ENCODE measurements at regions not wholly inside any gene's neighbourhood (a gene's known extent, or its start where the extent isn't known, plus 50 kb on each side); places are given as distances from the start of the nearest gene placed in this dataset.

- no peak for DNase-seq
Observed at GRCh38 chr1:244920911-244921761, 56.8 kb upstream of the HNRNPU start.

- peak in 1 of 2 experiments; percentile 50 for DNase-seq
Observed at GRCh38 chr1:244919320-244920282, 55.3 kb upstream of the HNRNPU start.

- peak; percentile 67 to 84 for DNase-seq
Observed at GRCh38 chr1:244918421-244919319, 54.3 kb upstream of the HNRNPU start.

- no peak for DNase-seq
Observed at GRCh38 chr1:244917073-244917670, 52.8 kb upstream of the HNRNPU start.

GRCh38 chr1:244915736-244916135 is 51.4 kb upstream of the HNRNPU start:
- no peak for DNase-seq

- DNase-seq, result no peak
Observed at GRCh38 chr1:244914761-244915160, 50.4 kb upstream of the HNRNPU start.
